Stimulated activated CD8-positive, alpha-beta memory T cell treated with anti-CD3 and anti-CD28 coated beads, Interleukin-7, amount 100 ng/mL, for 1 hour (primary cell): ENCODE measurements at regions not wholly inside any gene's neighbourhood (a gene's known extent, or its start where the extent isn't known, plus 50 kb on each side); places are given as distances from the start of the nearest gene placed in this dataset.

ENCODE experiments used
- DNase-seq, 2 donors: peaks; one replicate each; pipeline ENCODE4 v3.0.0-alpha.2; 2020; ENCODE audit warnings: low read depth in 2 of 2

GRCh38 chr2:121018136-121019061, 266.6 kb downstream of the TFCP2L1 start:
- no peak for DNase-seq

- no peak for DNase-seq
These were observed 265.9 kb downstream of the TFCP2L1 start for GRCh38 chr2:121019071-121019470.

GRCh38 chr2:121019756-121020155, 265.2 kb downstream of the TFCP2L1 start:
- no peak for DNase-seq

GRCh38 chr2:121021685-121022084, 263.3 kb downstream of the TFCP2L1 start:
- DNase-seq, result no peak

- no peak for DNase-seq
These were observed 256.4 kb downstream of the TFCP2L1 start for GRCh38 chr2:121028577-121028976.

- DNase-seq, result no peak
These were observed 254.5 kb downstream of the TFCP2L1 start for GRCh38 chr2:121030523-121030922.

GRCh38 chr2:121031568-121032340, 253.2 kb downstream of the TFCP2L1 start:
- no peak for DNase-seq

GRCh38 chr2:121033461-121033996, 251.5 kb downstream of the TFCP2L1 start:
- DNase-seq, result no peak

- no peak for DNase-seq
These were observed 250.5 kb downstream of the TFCP2L1 start for GRCh38 chr2:121034551-121034950.

- no peak for DNase-seq
These were observed 248.7 kb downstream of the TFCP2L1 start for GRCh38 chr2:121036226-121036692.

GRCh38 chr2:121037480-121037879, 247.5 kb downstream of the TFCP2L1 start:
- DNase-seq, result no peak

GRCh38 chr2:121038031-121038430, 247.0 kb downstream of the TFCP2L1 start:
- no peak for DNase-seq

- DNase-seq, result no peak
These were observed 246.6 kb downstream of the TFCP2L1 start for GRCh38 chr2:121038431-121038830.

- no peak for DNase-seq
These were observed 245.9 kb downstream of the TFCP2L1 start for GRCh38 chr2:121038891-121039616.

GRCh38 chr2:121039679-121040078, 245.3 kb downstream of the TFCP2L1 start:
- no peak for DNase-seq

GRCh38 chr2:121041516-121041915, 243.5 kb downstream of the TFCP2L1 start:
- no peak for DNase-seq

GRCh38 chr2:121043061-121043826, 241.8 kb downstream of the TFCP2L1 start:
- no peak for DNase-seq

GRCh38 chr2:121043827-121044222, 241.2 kb downstream of the TFCP2L1 start:
- no peak for DNase-seq

GRCh38 chr2:121044412-121044811, 240.6 kb downstream of the TFCP2L1 start:
- no peak for DNase-seq

GRCh38 chr2:121045245-121045644, 239.8 kb downstream of the TFCP2L1 start:
- no peak for DNase-seq

- no peak for DNase-seq
These were observed 238.7 kb downstream of the TFCP2L1 start for GRCh38 chr2:121046335-121046734.
